H1 (cell line): ENCODE measurements at regions not wholly inside any gene's neighbourhood (a gene's known extent, or its start where the extent isn't known, plus 50 kb on each side); places are given as distances from the start of the nearest gene placed in this dataset.

Experiments
- EZH2 ChIP-seq: fragments of 200-600 bp; sonication (generic); IDR thresholded peaks from 2 replicates; pipeline ENCODE4 v1.7.1; 2012; ENCODE audit warnings: low read depth, mild to moderate bottlenecking, moderate library complexity, low read length, inconsistent platforms; ENCODE audit not compliant: severe bottlenecking
- SRF ChIP-seq: IDR thresholded peaks from 2 replicates; pipeline ENCODE4 v1.6.1; 2011; ENCODE audit warnings: mild to moderate bottlenecking, low read depth, low read length, moderate library complexity
- TF ChIP-seq, protein P1 (sequence below): fragments of 300-600 bp; sonication (generic); IDR thresholded peaks from 2 replicates; pipeline ENCODE4 v1.7.1; 2012; ENCODE audit warnings: low read length, moderate library complexity, mild to moderate bottlenecking, inconsistent platforms; ENCODE audit not compliant: insufficient replicate concordance
- TF ChIP-seq, protein P2 (sequence below): IDR thresholded peaks from 2 replicates; pipeline ENCODE4 v1.6.1; 2011; ENCODE audit warnings: low read length, improper control_type of control experiment

DNA sequence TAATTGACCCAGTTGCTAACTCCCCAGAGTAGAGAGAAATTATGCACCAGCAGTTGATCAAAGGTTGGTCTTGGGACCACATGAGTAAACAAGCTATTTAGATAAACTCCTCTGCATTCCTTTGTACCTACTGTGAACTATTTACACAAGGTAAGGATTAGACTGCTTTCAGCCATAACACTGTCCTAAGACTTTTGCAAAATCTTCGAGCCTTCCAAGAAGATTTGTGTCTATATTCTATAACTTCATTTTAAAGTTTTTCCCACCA, 108.5 kb upstream of the UNC13C start (continued):
- TF ChIP-seq, protein P1, sequence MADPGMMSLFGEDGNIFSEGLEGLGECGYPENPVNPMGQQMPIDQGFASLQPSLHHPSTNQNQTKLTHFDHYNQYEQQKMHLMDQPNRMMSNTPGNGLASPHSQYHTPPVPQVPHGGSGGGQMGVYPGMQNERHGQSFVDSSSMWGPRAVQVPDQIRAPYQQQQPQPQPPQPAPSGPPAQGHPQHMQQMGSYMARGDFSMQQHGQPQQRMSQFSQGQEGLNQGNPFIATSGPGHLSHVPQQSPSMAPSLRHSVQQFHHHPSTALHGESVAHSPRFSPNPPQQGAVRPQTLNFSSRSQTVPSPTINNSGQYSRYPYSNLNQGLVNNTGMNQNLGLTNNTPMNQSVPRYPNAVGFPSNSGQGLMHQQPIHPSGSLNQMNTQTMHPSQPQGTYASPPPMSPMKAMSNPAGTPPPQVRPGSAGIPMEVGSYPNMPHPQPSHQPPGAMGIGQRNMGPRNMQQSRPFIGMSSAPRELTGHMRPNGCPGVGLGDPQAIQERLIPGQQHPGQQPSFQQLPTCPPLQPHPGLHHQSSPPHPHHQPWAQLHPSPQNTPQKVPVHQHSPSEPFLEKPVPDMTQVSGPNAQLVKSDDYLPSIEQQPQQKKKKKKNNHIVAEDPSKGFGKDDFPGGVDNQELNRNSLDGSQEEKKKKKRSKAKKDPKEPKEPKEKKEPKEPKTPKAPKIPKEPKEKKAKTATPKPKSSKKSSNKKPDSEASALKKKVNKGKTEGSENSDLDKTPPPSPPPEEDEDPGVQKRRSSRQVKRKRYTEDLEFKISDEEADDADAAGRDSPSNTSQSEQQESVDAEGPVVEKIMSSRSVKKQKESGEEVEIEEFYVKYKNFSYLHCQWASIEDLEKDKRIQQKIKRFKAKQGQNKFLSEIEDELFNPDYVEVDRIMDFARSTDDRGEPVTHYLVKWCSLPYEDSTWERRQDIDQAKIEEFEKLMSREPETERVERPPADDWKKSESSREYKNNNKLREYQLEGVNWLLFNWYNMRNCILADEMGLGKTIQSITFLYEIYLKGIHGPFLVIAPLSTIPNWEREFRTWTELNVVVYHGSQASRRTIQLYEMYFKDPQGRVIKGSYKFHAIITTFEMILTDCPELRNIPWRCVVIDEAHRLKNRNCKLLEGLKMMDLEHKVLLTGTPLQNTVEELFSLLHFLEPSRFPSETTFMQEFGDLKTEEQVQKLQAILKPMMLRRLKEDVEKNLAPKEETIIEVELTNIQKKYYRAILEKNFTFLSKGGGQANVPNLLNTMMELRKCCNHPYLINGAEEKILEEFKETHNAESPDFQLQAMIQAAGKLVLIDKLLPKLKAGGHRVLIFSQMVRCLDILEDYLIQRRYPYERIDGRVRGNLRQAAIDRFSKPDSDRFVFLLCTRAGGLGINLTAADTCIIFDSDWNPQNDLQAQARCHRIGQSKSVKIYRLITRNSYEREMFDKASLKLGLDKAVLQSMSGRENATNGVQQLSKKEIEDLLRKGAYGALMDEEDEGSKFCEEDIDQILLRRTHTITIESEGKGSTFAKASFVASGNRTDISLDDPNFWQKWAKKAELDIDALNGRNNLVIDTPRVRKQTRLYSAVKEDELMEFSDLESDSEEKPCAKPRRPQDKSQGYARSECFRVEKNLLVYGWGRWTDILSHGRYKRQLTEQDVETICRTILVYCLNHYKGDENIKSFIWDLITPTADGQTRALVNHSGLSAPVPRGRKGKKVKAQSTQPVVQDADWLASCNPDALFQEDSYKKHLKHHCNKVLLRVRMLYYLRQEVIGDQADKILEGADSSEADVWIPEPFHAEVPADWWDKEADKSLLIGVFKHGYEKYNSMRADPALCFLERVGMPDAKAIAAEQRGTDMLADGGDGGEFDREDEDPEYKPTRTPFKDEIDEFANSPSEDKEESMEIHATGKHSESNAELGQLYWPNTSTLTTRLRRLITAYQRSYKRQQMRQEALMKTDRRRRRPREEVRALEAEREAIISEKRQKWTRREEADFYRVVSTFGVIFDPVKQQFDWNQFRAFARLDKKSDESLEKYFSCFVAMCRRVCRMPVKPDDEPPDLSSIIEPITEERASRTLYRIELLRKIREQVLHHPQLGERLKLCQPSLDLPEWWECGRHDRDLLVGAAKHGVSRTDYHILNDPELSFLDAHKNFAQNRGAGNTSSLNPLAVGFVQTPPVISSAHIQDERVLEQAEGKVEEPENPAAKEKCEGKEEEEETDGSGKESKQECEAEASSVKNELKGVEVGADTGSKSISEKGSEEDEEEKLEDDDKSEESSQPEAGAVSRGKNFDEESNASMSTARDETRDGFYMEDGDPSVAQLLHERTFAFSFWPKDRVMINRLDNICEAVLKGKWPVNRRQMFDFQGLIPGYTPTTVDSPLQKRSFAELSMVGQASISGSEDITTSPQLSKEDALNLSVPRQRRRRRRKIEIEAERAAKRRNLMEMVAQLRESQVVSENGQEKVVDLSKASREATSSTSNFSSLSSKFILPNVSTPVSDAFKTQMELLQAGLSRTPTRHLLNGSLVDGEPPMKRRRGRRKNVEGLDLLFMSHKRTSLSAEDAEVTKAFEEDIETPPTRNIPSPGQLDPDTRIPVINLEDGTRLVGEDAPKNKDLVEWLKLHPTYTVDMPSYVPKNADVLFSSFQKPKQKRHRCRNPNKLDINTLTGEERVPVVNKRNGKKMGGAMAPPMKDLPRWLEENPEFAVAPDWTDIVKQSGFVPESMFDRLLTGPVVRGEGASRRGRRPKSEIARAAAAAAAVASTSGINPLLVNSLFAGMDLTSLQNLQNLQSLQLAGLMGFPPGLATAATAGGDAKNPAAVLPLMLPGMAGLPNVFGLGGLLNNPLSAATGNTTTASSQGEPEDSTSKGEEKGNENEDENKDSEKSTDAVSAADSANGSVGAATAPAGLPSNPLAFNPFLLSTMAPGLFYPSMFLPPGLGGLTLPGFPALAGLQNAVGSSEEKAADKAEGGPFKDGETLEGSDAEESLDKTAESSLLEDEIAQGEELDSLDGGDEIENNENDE: no peak
- no peak for TF ChIP-seq SRF
- no peak for TF ChIP-seq EZH2
- TF ChIP-seq, protein P2, sequence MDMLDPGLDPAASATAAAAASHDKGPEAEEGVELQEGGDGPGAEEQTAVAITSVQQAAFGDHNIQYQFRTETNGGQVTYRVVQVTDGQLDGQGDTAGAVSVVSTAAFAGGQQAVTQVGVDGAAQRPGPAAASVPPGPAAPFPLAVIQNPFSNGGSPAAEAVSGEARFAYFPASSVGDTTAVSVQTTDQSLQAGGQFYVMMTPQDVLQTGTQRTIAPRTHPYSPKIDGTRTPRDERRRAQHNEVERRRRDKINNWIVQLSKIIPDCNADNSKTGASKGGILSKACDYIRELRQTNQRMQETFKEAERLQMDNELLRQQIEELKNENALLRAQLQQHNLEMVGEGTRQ: no peak
